ENCODE measurements at regions not wholly inside any gene's neighbourhood (a gene's known extent, or its start where the extent isn't known, plus 50 kb on each side); places are given as distances from the start of the nearest gene placed in this dataset.

- WGBS: 75% methylated on average over 4 of the region's 4 CpGs
- no peaks in the 10 kb centered on the region for H3K36me3 ChIP-seq (ENCODE audit: control insufficient read depth in 4 of 4, insufficient read depth in 3 of 4, low read depth in 1 of 4, low read length in 3 of 4)
- no peak overlapping the region for H3K9ac ChIP-seq (ENCODE audit: low read depth in 1 of 2, low read length in 2 of 2)
- TF ChIP-seq HNF4A (conservative IDR thresholded peaks at IDR 0.05): no peak
- TF ChIP-seq RXRA (IDR thresholded peaks at IDR 0.05): no peak
- TF ChIP-seq ZBTB33 (IDR thresholded peaks at IDR 0.05): no peak
- TF ChIP-seq TAF1 (conservative IDR thresholded peaks at IDR 0.05): no peak
- no peak for TF ChIP-seq MAX (IDR thresholded peaks at IDR 0.05)
- TF ChIP-seq ATF3 (IDR thresholded peaks at IDR 0.05): no peak
- no peak for TF ChIP-seq FOXA1 (IDR thresholded peaks at IDR 0.05)
- no peak for TF ChIP-seq RAD21 (IDR thresholded peaks at IDR 0.05)
- DNase-seq (ENCODE audit: low spot score): no peak
- no peaks in the 10 kb centered on the region for H3K9me3 ChIP-seq (ENCODE audit: control insufficient read depth in 4 of 4, low read length in 3 of 4)
- no peak overlapping the region for H3K4me3 ChIP-seq (ENCODE audit: low read depth in 1 of 3, low read length in 3 of 3)
- H3K27ac ChIP-seq (ENCODE audit: low read depth in 1 of 2, low read length in 2 of 2): no peak overlapping the region
- no peaks in the 10 kb centered on the region for H3K4me1 ChIP-seq (ENCODE audit: control insufficient read depth in 4 of 4, insufficient read depth in 4 of 4, low read length in 3 of 4)
- H3K27me3 ChIP-seq (ENCODE audit: control insufficient read depth in 4 of 4, insufficient read depth in 4 of 4, low read length in 3 of 4): no peaks in the 10 kb centered on the region
Measured at GRCh38 chr6:22755605-22756004, 186.2 kb downstream of the HDGFL1 start.

GRCh38 chr6:22756365-22756764 lies 187.0 kb downstream of the HDGFL1 start:
- Histone ChIP-seq H3K36me3 (ENCODE audit: control insufficient read depth in 4 of 4, insufficient read depth in 3 of 4, low read depth in 1 of 4, low read length in 3 of 4) (no peaks in the 10 kb centered on the region), H3K27ac (ENCODE audit: low read depth in 1 of 2, low read length in 2 of 2) (no peak overlapping the region), H3K9ac (ENCODE audit: low read depth in 1 of 2, low read length in 2 of 2) (no peak overlapping the region), H3K27me3 (ENCODE audit: control insufficient read depth in 4 of 4, insufficient read depth in 4 of 4, low read length in 3 of 4) (no peaks in the 10 kb centered on the region), H3K4me1 (ENCODE audit: control insufficient read depth in 4 of 4, insufficient read depth in 4 of 4, low read length in 3 of 4) (no peaks in the 10 kb centered on the region), H3K9me3 (ENCODE audit: control insufficient read depth in 4 of 4, low read length in 3 of 4) (no peaks in the 10 kb centered on the region), H3K4me3 (ENCODE audit: low read depth in 1 of 3, low read length in 3 of 3) (no peak overlapping the region)
- no peak for DNase-seq (ENCODE audit: low spot score)
- 79% methylated on average over 3 of the region's 3 CpGs for whole genome bisulfite sequencing
- TF ChIP-seq SP1 (IDR thresholded peaks at IDR 0.05): no peak
- TF ChIP-seq RXRA (IDR thresholded peaks at IDR 0.05): no peak
- no peak for TF ChIP-seq ZBTB33 (IDR thresholded peaks at IDR 0.05)
- TF ChIP-seq REST (IDR thresholded peaks at IDR 0.05): no peak
- TF ChIP-seq FOXA1 (IDR thresholded peaks at IDR 0.05): no peak
- no peak for TF ChIP-seq HNF4G (IDR thresholded peaks at IDR 0.05)
- no peak for TF ChIP-seq JUND (IDR thresholded peaks at IDR 0.05)
- TF ChIP-seq FOXA2 (IDR thresholded peaks at IDR 0.05): no peak
- TF ChIP-seq NR2F2 (IDR thresholded peaks at IDR 0.05): no peak
- TF ChIP-seq GABPA (IDR thresholded peaks at IDR 0.05 in 1 of 2, conservative IDR thresholded peaks at IDR 0.05 in 1 of 2): no peak
- no peak for TF ChIP-seq CTCF (IDR thresholded peaks at IDR 0.05; ENCODE audit: low read depth, low read length, missing input control)
